Neuronal stem cell (in vitro differentiated cells): ENCODE measurements at regions not wholly inside any gene's neighbourhood (a gene's known extent, or its start where the extent isn't known, plus 50 kb on each side); places are given as distances from the start of the nearest gene placed in this dataset.

Experiments
- DNase-seq: peaks from one replicate; pipeline ENCODE4 v3.0.0-alpha.2; 2013; ENCODE audit warnings: low spot score
- H2AFZ ChIP-seq: one replicate; pipeline ENCODE4 v1.6.1; 2013; ENCODE audit warnings: mild to moderate bottlenecking, low read length, inconsistent platforms
- H2AK5ac ChIP-seq: 2 replicates; pipeline ENCODE4 v1.6.1; 2013; ENCODE audit warnings: low read depth, mild to moderate bottlenecking, inconsistent platforms, low read length, moderate library complexity, mixed read lengths
- H2BK120ac ChIP-seq: 2 replicates; pipeline ENCODE4 v1.6.1; 2013; ENCODE audit warnings: low read depth, mild to moderate bottlenecking, inconsistent platforms, low read length, moderate library complexity, mixed read lengths
- H2BK12ac ChIP-seq: one replicate; pipeline ENCODE4 v1.6.1; 2013; ENCODE audit warnings: low read length, inconsistent platforms
- H2BK15ac ChIP-seq: 2 replicates; pipeline ENCODE4 v1.6.1; 2013; ENCODE audit warnings: mild to moderate bottlenecking, low read length, inconsistent platforms, mixed read lengths
- H2BK5ac ChIP-seq: one replicate; pipeline ENCODE4 v1.6.1; 2013; ENCODE audit warnings: inconsistent platforms, mild to moderate bottlenecking, low read length, moderate library complexity
- H3K14ac ChIP-seq: one replicate; pipeline ENCODE4 v1.6.1; 2013; ENCODE audit warnings: low read length, inconsistent platforms
- H3K18ac ChIP-seq: 2 replicates; pipeline ENCODE4 v1.6.1; 2013; ENCODE audit warnings: low read length, inconsistent platforms
- H3K23ac ChIP-seq: 2 replicates; pipeline ENCODE4 v1.6.1; 2013; ENCODE audit warnings: low read depth, mild to moderate bottlenecking, mixed read lengths, low read length, inconsistent platforms; ENCODE audit not compliant: poor library complexity
- H3K27ac ChIP-seq: replicated peaks from 3 replicates; pipeline ENCODE4 v1.5.1; 2013; ENCODE audit warnings: low read length, inconsistent platforms
- H3K27me3 ChIP-seq, 3 experiments: 2 replicates each; pipeline ENCODE4 v1.6.1; 2013; ENCODE audit warnings: low read length in 3 of 3, mild to moderate bottlenecking in 2 of 3, inconsistent platforms in 1 of 3, low read depth in 1 of 3, mixed read lengths in 1 of 3, moderate library complexity in 1 of 3; ENCODE audit not compliant: control insufficient read depth in 3 of 3, insufficient read depth in 3 of 3
- H3K36me3 ChIP-seq, 2 donors: replicated peaks in 1 of 2; 2 replicates each; pipeline ENCODE4 v1.6.1; 2013; ENCODE audit warnings: low read length in 2 of 2; ENCODE audit not compliant: control insufficient read depth in 2 of 2, insufficient read depth in 2 of 2
- H3K4ac ChIP-seq: 2 replicates; pipeline ENCODE4 v1.6.1; 2013; ENCODE audit warnings: inconsistent platforms, mild to moderate bottlenecking, low read length, moderate library complexity
- H3K4me1 ChIP-seq, 2 donors: 1 replicate in 1 of 2; 2 replicates in 1 of 2; pipeline ENCODE4 v1.6.1; 2013; ENCODE audit warnings: low read length in 2 of 2, low read depth in 1 of 2; ENCODE audit not compliant: control insufficient read depth in 2 of 2, insufficient read depth in 1 of 2
- H3K4me2 ChIP-seq: one replicate; pipeline ENCODE4 v1.6.1; 2013; ENCODE audit warnings: mild to moderate bottlenecking, low read length, inconsistent platforms; ENCODE audit not compliant: insufficient read depth, poor library complexity, severe bottlenecking
- H3K4me3 ChIP-seq, 2 donors: 2 replicates each; pipeline ENCODE4 v1.5.1; 2013; ENCODE audit warnings: low read length in 2 of 2, mild to moderate bottlenecking in 2 of 2, inconsistent platforms in 1 of 2, moderate library complexity in 1 of 2
- H3K79me1 ChIP-seq: one replicate; pipeline ENCODE4 v1.6.1; 2013; ENCODE audit warnings: low read depth, mild to moderate bottlenecking, inconsistent platforms, low read length, moderate library complexity
- H3K9ac ChIP-seq: one replicate; pipeline ENCODE4 v1.6.1; 2013; ENCODE audit warnings: mild to moderate bottlenecking, low read depth, low read length, inconsistent platforms; ENCODE audit not compliant: poor library complexity
- H3K9me3 ChIP-seq, 2 donors: replicated peaks in 1 of 2; 2 replicates each; pipeline versions ENCODE3 to v1.6.1; 2013; ENCODE audit warnings: low read length in 2 of 2, mild to moderate bottlenecking in 2 of 2, inconsistent platforms in 1 of 2, low read depth in 1 of 2, mixed read lengths in 1 of 2, moderate library complexity in 1 of 2; ENCODE audit not compliant: control insufficient read depth in 2 of 2, insufficient read depth in 1 of 2
- H4K8ac ChIP-seq: one replicate; pipeline ENCODE4 v1.6.1; 2013; ENCODE audit warnings: low read depth, mild to moderate bottlenecking, inconsistent platforms, low read length, moderate library complexity
- H4K91ac ChIP-seq: one replicate; pipeline ENCODE4 v1.6.1; 2013; ENCODE audit warnings: low read length, low read depth, mild to moderate bottlenecking, inconsistent platforms; ENCODE audit not compliant: poor library complexity
- WGBS, 2 donors: extraction: QIAGEN DNeasy Blood & Tissue Kit; methylation state at CpG; one replicate each; pipeline ENCODE4 v1.1.7; 2013; ENCODE audit warnings: missing lambda C conversion rate in 2 of 2, mixed read lengths in 1 of 2; ENCODE audit not compliant: insufficient read length in 2 of 2, insufficient replicate concordance in 1 of 2; ENCODE audit errors: extremely low coverage in 2 of 2; 5-methylcytosine and 5-hydroxymethylcytosine counted together

- Histone ChIP-seq H3K9me3 (no peaks in the 10 kb centered on the region), H3K23ac (no peak overlapping the region), H3K18ac (no peak overlapping the region), H2BK15ac (no peak overlapping the region), H3K4me2 (no peak overlapping the region), H2BK5ac (no peak overlapping the region), H3K27me3 (no peaks in the 10 kb centered on the region), H2AK5ac (no peak overlapping the region), H3K36me3 (no peaks in the 10 kb centered on the region), H3K27ac (no peak overlapping the region), H3K9ac (no peak overlapping the region), H2BK120ac (no peak overlapping the region), H3K4ac (no peak overlapping the region), H4K8ac (no peak overlapping the region), H2AFZ (no peak overlapping the region), H3K79me1 (no peaks in the 10 kb centered on the region), H2BK12ac (no peak overlapping the region), H3K4me1 (no peaks in the 10 kb centered on the region), H4K91ac (no peak overlapping the region), H3K4me3 (no peak overlapping the region), H3K14ac (no peak overlapping the region)
- DNase-seq = no peak
- no CpG with 5 or more reads among the region's 2 CpGs for WGBS, 2 donors
Observed at GRCh38 chr4:60709061-60709460, 491.1 kb upstream of the ADGRL3 start.

DNA sequence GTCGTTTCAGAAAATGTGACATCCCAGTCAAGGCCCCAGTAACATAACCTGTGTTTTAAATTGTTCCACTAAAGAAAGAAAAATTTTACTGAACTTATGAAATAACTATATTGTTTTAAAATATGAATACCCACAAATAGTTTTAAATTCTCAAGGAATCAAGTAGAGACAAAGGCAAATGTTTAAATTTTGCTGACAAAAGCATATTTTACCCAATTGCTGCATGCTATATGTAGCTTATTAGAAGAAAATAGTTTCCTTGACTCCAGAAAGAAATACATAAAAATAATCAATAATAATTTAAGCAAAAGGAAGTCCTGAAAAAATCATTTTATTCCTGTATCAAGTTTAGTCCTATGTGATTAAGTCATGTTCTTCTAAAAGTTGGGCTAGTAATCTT is 481.3 kb upstream of the ADGRL3 start:
- H2BK5ac ChIP-seq = no peak overlapping the region
- H3K18ac ChIP-seq = no peak overlapping the region
- no peaks in the 10 kb centered on the region for H3K9me3 ChIP-seq
- no peaks in the 10 kb centered on the region for H3K79me1 ChIP-seq
- H3K4ac ChIP-seq = no peak overlapping the region
- DNase-seq = no peak
- H2AFZ ChIP-seq = no peak overlapping the region
- H2AK5ac ChIP-seq = no peak overlapping the region
- H3K36me3 ChIP-seq = no peaks in the 10 kb centered on the region
- no peaks in the 10 kb centered on the region for H3K4me1 ChIP-seq
- no peak overlapping the region for H3K27ac ChIP-seq
- WGBS, 2 donors = no CpG with 5 or more reads among the region's 1 CpG
- H3K4me2 ChIP-seq = no peak overlapping the region
- no peak overlapping the region for H3K14ac ChIP-seq
- H4K91ac ChIP-seq = no peak overlapping the region
- H3K23ac ChIP-seq = no peak overlapping the region
- no peaks in the 10 kb centered on the region for H3K27me3 ChIP-seq
- no peak overlapping the region for H3K9ac ChIP-seq
- H2BK15ac ChIP-seq = no peak overlapping the region
- H3K4me3 ChIP-seq = no peak overlapping the region
- no peak overlapping the region for H2BK12ac ChIP-seq
- no peak overlapping the region for H2BK120ac ChIP-seq
- H4K8ac ChIP-seq = no peak overlapping the region

GRCh38 chr4:60721685-60722084 is 478.4 kb upstream of the ADGRL3 start:
- Histone ChIP-seq H3K9me3 (no peaks in the 10 kb centered on the region), H4K91ac (no peak overlapping the region), H2AFZ (no peak overlapping the region), H3K4me1 (no peaks in the 10 kb centered on the region), H3K18ac (no peak overlapping the region), H2BK120ac (no peak overlapping the region), H3K79me1 (no peaks in the 10 kb centered on the region), H3K4ac (no peak overlapping the region), H3K27me3 (no peaks in the 10 kb centered on the region), H3K4me2 (no peak overlapping the region), H2AK5ac (no peak overlapping the region), H2BK12ac (no peak overlapping the region), H3K9ac (no peak overlapping the region), H3K4me3 (no peak overlapping the region), H3K14ac (no peak overlapping the region), H3K23ac (no peak overlapping the region), H3K27ac (no peak overlapping the region), H3K36me3 (no peaks in the 10 kb centered on the region), H2BK5ac (no peak overlapping the region), H2BK15ac (no peak overlapping the region), H4K8ac (no peak overlapping the region)
- WGBS, 2 donors = no CpG with 5 or more reads among the region's 1 CpG
- DNase-seq = no peak

DNA sequence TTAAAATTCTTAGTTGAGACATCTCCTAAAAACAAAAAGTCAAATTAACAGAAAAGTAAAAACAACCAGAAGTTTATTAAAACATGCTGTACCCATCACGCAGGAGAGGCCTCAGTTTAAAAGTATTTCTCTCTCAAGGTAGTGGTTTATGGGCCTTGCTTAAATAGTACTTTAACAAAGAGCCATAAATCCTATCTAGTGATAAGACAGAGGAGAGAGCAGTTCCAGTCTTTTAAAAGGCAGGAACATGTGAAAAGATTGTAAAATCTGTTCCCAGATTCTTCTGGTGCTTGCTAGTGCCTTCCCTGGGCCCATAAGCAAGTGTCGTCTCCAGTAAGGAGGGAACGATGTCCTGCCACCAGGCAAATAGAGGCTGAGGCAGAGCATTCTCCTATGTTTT is 476.3 kb upstream of the ADGRL3 start:
- Histone ChIP-seq H2AFZ (no peak overlapping the region), H3K79me1 (peaks cover 2% of the 10 kb centered on the region), H2AK5ac (no peak overlapping the region), H3K9me3 (no peaks in the 10 kb centered on the region), H3K9ac (no peak overlapping the region), H2BK120ac (no peak overlapping the region), H3K27me3 (no peaks in the 10 kb centered on the region), H3K4me2 (no peak overlapping the region), H3K4me1 (no peaks in the 10 kb centered on the region), H2BK12ac (no peak overlapping the region), H4K8ac (no peak overlapping the region), H3K14ac (no peak overlapping the region), H2BK5ac (no peak overlapping the region), H3K27ac (no peak overlapping the region), H3K23ac (no peak overlapping the region), H4K91ac (no peak overlapping the region), H3K4me3 (no peak overlapping the region), H3K36me3 (no peaks in the 10 kb centered on the region), H3K18ac (no peak overlapping the region), H2BK15ac (no peak overlapping the region), H3K4ac (no peak overlapping the region)
- no CpG with 5 or more reads among the region's 3 CpGs for WGBS, 2 donors
- DNase-seq = no peak
